Dendritic cell treated with granulocyte-macrophage colony-stimulating factor and Interleukin-4, amounts not matched to agents 40 ng/mL and 50 ng/mL, for 4 days (primary cell): ENCODE measurements at regions not wholly inside any gene's neighbourhood (a gene's known extent, or its start where the extent isn't known, plus 50 kb on each side); places are given as distances from the start of the nearest gene placed in this dataset.

Experiments
- H3K27ac Mint-ChIP-seq: one replicate; pipeline ENCODE4 v1.8.0; 2022; ENCODE audit warnings: mild to moderate bottlenecking, mixed read lengths
- H3K27me3 Mint-ChIP-seq: one replicate; pipeline ENCODE4 v1.8.0; 2022; ENCODE audit warnings: mild to moderate bottlenecking, mixed read lengths
- H3K36me3 Mint-ChIP-seq: one replicate; pipeline ENCODE4 v1.8.0; 2022; ENCODE audit warnings: low read depth, mixed read lengths
- H3K4me1 Mint-ChIP-seq: one replicate; pipeline ENCODE4 v1.8.0; 2022; ENCODE audit warnings: low read depth, mixed read lengths
- H3K4me3 Mint-ChIP-seq: one replicate; pipeline ENCODE4 v1.8.0; 2022; ENCODE audit warnings: mild to moderate bottlenecking, moderate library complexity, mixed read lengths
- H3K9me3 Mint-ChIP-seq: one replicate; pipeline ENCODE4 v1.8.0; 2022; ENCODE audit warnings: mixed read lengths
- intact Hi-C: fragments of 100-400 bp; cut with micrococcal nuclease; formaldehyde crosslinking; loops from one replicate; pipeline ENCODE4 v1.15.0; 2022

GRCh38 chr15:66615846-66616245, 50.0 kb upstream of the LCTL start:
- H3K27ac Mint-ChIP-seq: peak overlapping the region; percentile 65
- H3K4me3 Mint-ChIP-seq: no peak overlapping the region
- no peaks in the 10 kb centered on the region for H3K9me3 Mint-ChIP-seq
- peaks cover 5% of the 10 kb centered on the region for H3K27me3 Mint-ChIP-seq
- intact Hi-C loops: loop anchor here (5.0 kb wide), 1 partner anchor 236 kb away; no protein-coding TSS in a partner anchor
- peaks cover 67% of the 10 kb centered on the region for H3K4me1 Mint-ChIP-seq
- no peaks in the 10 kb centered on the region for H3K36me3 Mint-ChIP-seq

GRCh38 chr15:66617137-66618090, 51.6 kb upstream of the LCTL start:
- H3K27me3 Mint-ChIP-seq: peaks cover 16% of the 10 kb centered on the region
- peak overlapping the region; percentile 45 for H3K4me3 Mint-ChIP-seq

GRCh38 chr15:66619152-66619903, 53.5 kb upstream of the LCTL start:
- Mint-ChIP-seq H3K4me3 (no peak overlapping the region), H3K27me3 (peaks cover 22% of the 10 kb centered on the region), H3K36me3 (no peaks in the 10 kb centered on the region), H3K27ac (no peak overlapping the region), H3K4me1 (peaks cover 77% of the 10 kb centered on the region), H3K9me3 (no peaks in the 10 kb centered on the region)
- intact Hi-C loops: loop anchor here (1.0 to 5.0 kb wide), 2 partner anchors 79 to 233 kb away; no protein-coding TSS in a partner anchor

More at GRCh38 chr15:66617137-66618090, 51.6 kb upstream of the LCTL start:
- Mint-ChIP-seq H3K36me3 (no peaks in the 10 kb centered on the region), H3K4me1 (peaks cover 79% of the 10 kb centered on the region), H3K9me3 (no peaks in the 10 kb centered on the region), H3K27ac (peak overlapping the region; percentile 98)
- intact Hi-C loops: loop anchor here (1.0 to 5.0 kb wide), 2 partner anchors 157 to 235 kb away; no protein-coding TSS in a partner anchor

- Mint-ChIP-seq H3K4me3 (no peak overlapping the region), H3K27ac (peak overlapping the region; percentile 46), H3K27me3 (peaks cover 22% of the 10 kb centered on the region), H3K9me3 (no peaks in the 10 kb centered on the region), H3K4me1 (peaks cover 67% of the 10 kb centered on the region), H3K36me3 (no peaks in the 10 kb centered on the region)
- intact Hi-C loops: no loop called here
Observed at GRCh38 chr15:66620341-66620740, 54.5 kb upstream of the LCTL start.

GRCh38 chr15:66620744-66621344, 55.0 kb upstream of the LCTL start:
- H3K27me3 Mint-ChIP-seq: peaks cover 22% of the 10 kb centered on the region
- intact Hi-C loops: no loop called here
- no peaks in the 10 kb centered on the region for H3K36me3 Mint-ChIP-seq
- H3K9me3 Mint-ChIP-seq: no peaks in the 10 kb centered on the region
- peak overlapping the region; percentile 46 for H3K27ac Mint-ChIP-seq
- peaks cover 62% of the 10 kb centered on the region for H3K4me1 Mint-ChIP-seq
- H3K4me3 Mint-ChIP-seq: no peak overlapping the region

- no peaks in the 10 kb centered on the region for H3K9me3 Mint-ChIP-seq
- H3K27ac Mint-ChIP-seq: no peak overlapping the region
Observed at GRCh38 chr15:66621491-66622467, 56.0 kb upstream of the LCTL start.

GRCh38 chr15:66622591-66623022, 56.8 kb upstream of the LCTL start:
- Mint-ChIP-seq H3K4me1 (peaks cover 44% of the 10 kb centered on the region), H3K4me3 (peak overlapping the region; percentile 20), H3K27ac (no peak overlapping the region), H3K9me3 (no peaks in the 10 kb centered on the region), H3K36me3 (no peaks in the 10 kb centered on the region), H3K27me3 (peaks cover 22% of the 10 kb centered on the region)
- intact Hi-C loops: no loop called here

More at GRCh38 chr15:66621491-66622467, 56.0 kb upstream of the LCTL start:
- Mint-ChIP-seq H3K4me3 (no peak overlapping the region), H3K27me3 (peaks cover 22% of the 10 kb centered on the region), H3K36me3 (no peaks in the 10 kb centered on the region), H3K4me1 (peaks cover 53% of the 10 kb centered on the region)
- intact Hi-C loops: no loop called here

GRCh38 chr15:66623801-66624453, 58.1 kb upstream of the LCTL start:
- Mint-ChIP-seq H3K27ac (no peak overlapping the region), H3K4me1 (peaks cover 34% of the 10 kb centered on the region), H3K4me3 (no peak overlapping the region), H3K27me3 (peaks cover 22% of the 10 kb centered on the region), H3K36me3 (no peaks in the 10 kb centered on the region), H3K9me3 (no peaks in the 10 kb centered on the region)
- intact Hi-C loops: no loop called here

GRCh38 chr15:66625531-66625930, 59.7 kb upstream of the LCTL start:
- Mint-ChIP-seq H3K9me3 (no peaks in the 10 kb centered on the region), H3K4me3 (no peak overlapping the region)

GRCh38 chr15:66625974-66626373, 60.2 kb upstream of the LCTL start:
- intact Hi-C loops: no loop called here
- H3K27me3 Mint-ChIP-seq: peaks cover 16% of the 10 kb centered on the region
- no peak overlapping the region for H3K27ac Mint-ChIP-seq
- H3K9me3 Mint-ChIP-seq: no peaks in the 10 kb centered on the region
- H3K4me3 Mint-ChIP-seq: no peak overlapping the region
- peaks cover 31% of the 10 kb centered on the region for H3K4me1 Mint-ChIP-seq
- no peaks in the 10 kb centered on the region for H3K36me3 Mint-ChIP-seq

More at GRCh38 chr15:66625531-66625930, 59.7 kb upstream of the LCTL start:
- H3K4me1 Mint-ChIP-seq: peaks cover 31% of the 10 kb centered on the region
- intact Hi-C loops: no loop called here
- H3K27ac Mint-ChIP-seq: no peak overlapping the region
- no peaks in the 10 kb centered on the region for H3K36me3 Mint-ChIP-seq
- peaks cover 19% of the 10 kb centered on the region for H3K27me3 Mint-ChIP-seq

- Mint-ChIP-seq H3K27me3 (peaks cover 4% of the 10 kb centered on the region), H3K9me3 (no peaks in the 10 kb centered on the region), H3K36me3 (no peaks in the 10 kb centered on the region), H3K4me1 (peaks cover 30% of the 10 kb centered on the region), H3K27ac (peak overlapping the region; percentile 2), H3K4me3 (no peak overlapping the region)
- intact Hi-C loops: no loop called here
Observed at GRCh38 chr15:66628976-66629723, 63.4 kb upstream of the LCTL start.
